ENCODE measurements at regions not wholly inside any gene's neighbourhood (a gene's known extent, or its start where the extent isn't known, plus 50 kb on each side); places are given as distances from the start of the nearest gene placed in this dataset.

DNA sequence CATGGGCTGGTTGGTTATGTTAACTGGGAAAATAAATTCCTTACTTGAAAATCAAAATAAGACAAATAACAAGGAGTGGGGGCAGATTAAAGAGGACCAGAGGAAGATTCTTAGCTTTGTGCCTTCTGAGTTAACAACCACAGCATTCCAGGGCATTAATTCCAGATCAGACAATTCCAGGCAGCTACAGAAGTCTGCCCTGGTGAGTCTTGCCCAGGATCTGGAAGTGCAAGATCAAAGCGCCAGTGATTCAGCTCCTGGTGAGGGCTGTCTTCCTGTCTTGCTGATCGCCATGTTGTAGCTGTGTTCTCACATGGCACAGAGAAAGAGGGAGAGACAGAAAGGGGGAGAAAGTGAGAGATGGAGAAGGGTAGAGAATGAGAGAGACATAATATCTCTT lies 65.6 kb downstream of the ANXA2R start:
- TF ChIP-seq EZH2phosphoT487 (IDR thresholded peaks at IDR 0.05; ENCODE audit: insufficient read depth, low read depth), result no peak
- no peak for TF ChIP-seq EZH2 (IDR thresholded peaks at IDR 0.05; ENCODE audit: insufficient read depth, poor library complexity, severe bottlenecking)
- in situ Hi-C loops (cut with MboI), result no loop called here
- H3K79me2 ChIP-seq (ENCODE audit: insufficient read depth), result no peaks in the 10 kb centered on the region
- H3K9me3 ChIP-seq (ENCODE audit: low read depth), result no peaks in the 10 kb centered on the region
- no peaks in the 10 kb centered on the region for H3K27me3 ChIP-seq (replicated peaks; ENCODE audit: insufficient read depth)
- no peak overlapping the region for H3K9ac ChIP-seq
- H3K36me3 ChIP-seq (ENCODE audit: low read depth), result no peaks in the 10 kb centered on the region
- no peaks in the 10 kb centered on the region for H3K4me1 ChIP-seq (ENCODE audit: insufficient read depth)
- H3K27ac ChIP-seq, result no peak overlapping the region
- no peaks in the 10 kb centered on the region for H3K9me2 ChIP-seq (ENCODE audit: insufficient read depth)
- H3F3A ChIP-seq (ENCODE audit: insufficient read depth), result 0 out of 2 replicates have a peak, but pooled peaks cover 5% of the 10 kb centered on the region
- no peaks in the 10 kb centered on the region for H4K20me1 ChIP-seq (ENCODE audit: insufficient read depth)
- WGBS, 2 experiments (ENCODE audit: low coverage in 1 of 2, low lambda C conversion rate in 2 of 2, missing lambda C conversion rate in 2 of 2), result 94% methylated on average over 2 of the region's 2 CpGs
- no peak overlapping the region for H3K4me2 ChIP-seq (ENCODE audit: unreplicated experiment)
- H2AFZ ChIP-seq, result no peak overlapping the region
- DNase-seq, result no peak
- no peak overlapping the region for H3K4me3 ChIP-seq

GRCh38 chr5:42970636-42971559 lies 69.2 kb downstream of the ANXA2R start:
- H3K4me2 ChIP-seq (ENCODE audit: unreplicated experiment), result peak overlapping the region; percentile 4
- in situ Hi-C loops (cut with MboI), result no loop called here
- WGBS, 2 experiments (ENCODE audit: low coverage in 1 of 2, low lambda C conversion rate in 2 of 2, missing lambda C conversion rate in 2 of 2), result 23 to 28% methylated on average over 31 to 32 of the region's 32 CpGs
- TF ChIP-seq EZH2 (IDR thresholded peaks at IDR 0.05; ENCODE audit: insufficient read depth, poor library complexity, severe bottlenecking) (no peak), EZH2phosphoT487 (IDR thresholded peaks at IDR 0.05; ENCODE audit: insufficient read depth, low read depth) (no peak)
- no peak overlapping the region for H3K9ac ChIP-seq
- H3K9me2 ChIP-seq (ENCODE audit: insufficient read depth), result no peaks in the 10 kb centered on the region
- no peak overlapping the region for H3K27ac ChIP-seq
- peak overlapping the region; percentile 94 for H2AFZ ChIP-seq
- H3K27me3 ChIP-seq (replicated peaks; ENCODE audit: insufficient read depth), result no peaks in the 10 kb centered on the region
- no peaks in the 10 kb centered on the region for H3K9me3 ChIP-seq (ENCODE audit: low read depth)
- peaks cover 8% of the 10 kb centered on the region; the same call in 1 of the 2 replicates for H3F3A ChIP-seq (ENCODE audit: insufficient read depth)
- peak; percentile 75 for DNase-seq
- H3K4me3 ChIP-seq, result peak overlapping the region; percentile 44; the same call in 1 of the 2 replicates
- no peaks in the 10 kb centered on the region for H3K36me3 ChIP-seq (ENCODE audit: low read depth)
- no peaks in the 10 kb centered on the region for H4K20me1 ChIP-seq (ENCODE audit: insufficient read depth)
- no peaks in the 10 kb centered on the region for H3K79me2 ChIP-seq (ENCODE audit: insufficient read depth)
- H3K4me1 ChIP-seq (ENCODE audit: insufficient read depth), result no peaks in the 10 kb centered on the region

DNA sequence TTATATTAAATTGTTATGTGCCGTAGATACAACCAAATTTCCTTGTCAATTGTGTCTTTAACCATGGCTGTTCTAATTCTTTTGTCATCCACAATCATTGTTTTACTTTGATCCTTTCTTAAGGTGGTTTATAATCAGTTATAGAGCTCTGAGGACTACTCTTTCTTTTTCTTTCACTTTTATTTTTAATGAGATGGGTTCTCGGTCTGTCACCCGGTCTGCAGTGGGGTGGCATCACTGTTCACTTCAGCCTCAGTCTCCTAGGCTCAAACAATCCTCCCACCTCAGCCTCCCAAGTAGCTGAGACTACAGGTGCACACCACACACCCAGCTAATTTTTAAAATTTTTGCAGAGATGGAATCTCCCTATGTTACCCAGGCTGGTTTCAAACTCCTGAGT lies 74.2 kb downstream of the ANXA2R start:
- no peak for TF ChIP-seq EZH2phosphoT487 (IDR thresholded peaks at IDR 0.05; ENCODE audit: insufficient read depth, low read depth)
- no peak for TF ChIP-seq EZH2 (IDR thresholded peaks at IDR 0.05; ENCODE audit: insufficient read depth, poor library complexity, severe bottlenecking)
- H3K9ac ChIP-seq, result no peak overlapping the region
- in situ Hi-C loops (cut with MboI), result no loop called here
- no peak overlapping the region for H2AFZ ChIP-seq
- no peak overlapping the region for H3K4me3 ChIP-seq
- no peaks in the 10 kb centered on the region for H3K9me3 ChIP-seq (ENCODE audit: low read depth)
- 68 to 72% methylated on average over 3 of the region's 3 CpGs for WGBS, 2 experiments (ENCODE audit: low coverage in 1 of 2, low lambda C conversion rate in 2 of 2, missing lambda C conversion rate in 2 of 2)
- no peaks in the 10 kb centered on the region for H4K20me1 ChIP-seq (ENCODE audit: insufficient read depth)
- no peaks in the 10 kb centered on the region for H3K27me3 ChIP-seq (replicated peaks; ENCODE audit: insufficient read depth)
- H3K4me2 ChIP-seq (ENCODE audit: unreplicated experiment), result no peak overlapping the region
- H3K4me1 ChIP-seq (ENCODE audit: insufficient read depth), result no peaks in the 10 kb centered on the region
- H3K79me2 ChIP-seq (ENCODE audit: insufficient read depth), result no peaks in the 10 kb centered on the region
- H3K27ac ChIP-seq, result no peak overlapping the region
- DNase-seq, result no peak
- H3F3A ChIP-seq (ENCODE audit: insufficient read depth), result peaks cover 8% of the 10 kb centered on the region; the same call in 1 of the 2 replicates
- no peaks in the 10 kb centered on the region for H3K9me2 ChIP-seq (ENCODE audit: insufficient read depth)
- H3K36me3 ChIP-seq (ENCODE audit: low read depth), result no peaks in the 10 kb centered on the region

- no peak for DNase-seq
These were observed 76.7 kb downstream of the ANXA2R start for GRCh38 chr5:42963412-42963811.

More at GRCh38 chr5:42963412-42963811, 76.7 kb downstream of the ANXA2R start:
- Histone ChIP-seq H3K4me1 (ENCODE audit: insufficient read depth) (no peaks in the 10 kb centered on the region), H3K36me3 (ENCODE audit: low read depth) (no peaks in the 10 kb centered on the region), H3K27ac (no peak overlapping the region), H3K9me2 (ENCODE audit: insufficient read depth) (no peaks in the 10 kb centered on the region), H3K4me3 (no peak overlapping the region), H2AFZ (no peak overlapping the region), H3K9ac (no peak overlapping the region), H3K79me2 (ENCODE audit: insufficient read depth) (no peaks in the 10 kb centered on the region), H3K9me3 (ENCODE audit: low read depth) (no peaks in the 10 kb centered on the region), H3K4me2 (ENCODE audit: unreplicated experiment) (no peak overlapping the region), H3K27me3 (replicated peaks; ENCODE audit: insufficient read depth) (no peaks in the 10 kb centered on the region), H3F3A (ENCODE audit: insufficient read depth) (no peaks in the 10 kb centered on the region), H4K20me1 (ENCODE audit: insufficient read depth) (no peaks in the 10 kb centered on the region)
- in situ Hi-C loops (cut with MboI), result no loop called here
- TF ChIP-seq EZH2 (IDR thresholded peaks at IDR 0.05; ENCODE audit: insufficient read depth, poor library complexity, severe bottlenecking) (no peak), EZH2phosphoT487 (IDR thresholded peaks at IDR 0.05; ENCODE audit: insufficient read depth, low read depth) (no peak)
- 82 to 94% methylated on average over 1 of the region's 1 CpG for WGBS, 2 experiments (ENCODE audit: low coverage in 1 of 2, low lambda C conversion rate in 2 of 2, missing lambda C conversion rate in 2 of 2)
